IMR-90 (cell line): ENCODE measurements at regions not wholly inside any gene's neighbourhood (a gene's known extent, or its start where the extent isn't known, plus 50 kb on each side); places are given as distances from the start of the nearest gene placed in this dataset.

Source experiments
- ATAC-seq: fragments of 200-7000 bp; cut with Tn5 transposase; 2 replicates; pipeline ENCODE4 v1.9.1; 2020; ENCODE audit warnings: low read depth, mild to moderate bottlenecking, moderate library complexity
- BruUV-seq: library from RNA; stranded (reverse); fragments of 400-500 nt; replicated peaks from 2 replicates; lab custom pipeline; 2021; lab: Mats Ljungman, UMichigan
- CTCF ChIA-PET: fragments of 300-600 bp; formaldehyde crosslinking; extraction: SDS; loops from one replicate; lab custom pipeline; 2021; ENCODE audit warnings: antibody characterized with exemption; lab: Yijun Ruan, JAX
- POLR2A ChIA-PET: fragments of 300-600 bp; sonication (Branson Sonifier 250); formaldehyde crosslinking; loops from one replicate; lab custom pipeline; 2022; ENCODE audit warnings: antibody characterized with exemption; ENCODE audit not compliant: unreplicated experiment; lab: Charles Lee
- DNase-seq: peaks from one replicate; pipeline ENCODE4 v3.0.0; 2013
- H2AFZ ChIP-seq: replicated peaks from 2 replicates; pipeline ENCODE3; 2013; ENCODE audit warnings: low read length, mild to moderate bottlenecking; ENCODE audit not compliant: poor library complexity
- H2AK5ac ChIP-seq: 2 replicates; pipeline ENCODE4 v1.6.1; 2013; ENCODE audit warnings: low read depth, low read length, inconsistent platforms
- H2AK9ac ChIP-seq: replicated peaks from 2 replicates; pipeline ENCODE3; 2013; ENCODE audit warnings: mild to moderate bottlenecking, low read depth, low read length, moderate library complexity; ENCODE audit not compliant: poor library complexity
- H2BK120ac ChIP-seq: 2 replicates; pipeline ENCODE4 v1.6.1; 2013; ENCODE audit warnings: low read depth, low read length, inconsistent platforms
- H2BK15ac ChIP-seq: 3 replicates; pipeline ENCODE4 v1.6.1; 2013; ENCODE audit warnings: low read depth, low read length, inconsistent platforms
- H2BK20ac ChIP-seq: 2 replicates; pipeline ENCODE4 v1.6.1; 2013; ENCODE audit warnings: low read depth, mild to moderate bottlenecking, inconsistent platforms, low read length, moderate library complexity
- H2BK5ac ChIP-seq: 2 replicates; pipeline ENCODE4 v1.6.1; 2013; ENCODE audit warnings: mild to moderate bottlenecking, low read depth, low read length, inconsistent platforms; ENCODE audit not compliant: poor library complexity, severe bottlenecking
- H3K14ac ChIP-seq: replicated peaks from 2 replicates; pipeline ENCODE4 v1.6.1; 2013; ENCODE audit warnings: low read depth, low read length, inconsistent platforms
- H3K18ac ChIP-seq: 2 replicates; pipeline ENCODE4 v1.6.1; 2013; ENCODE audit warnings: low read depth, low read length, control low read depth
- H3K23ac ChIP-seq: 2 replicates; pipeline ENCODE4 v1.6.1; 2013; ENCODE audit warnings: low read depth, low read length, inconsistent platforms
- H3K27ac ChIP-seq: 2 replicates; pipeline ENCODE4 v1.5.1; 2013; ENCODE audit warnings: mild to moderate bottlenecking, control low read depth, low read length; ENCODE audit not compliant: insufficient read depth
- H3K27me3 ChIP-seq: 2 replicates; pipeline ENCODE4 v1.6.1; 2013; ENCODE audit warnings: low read length; ENCODE audit not compliant: control insufficient read depth, insufficient read depth
- H3K36me3 ChIP-seq: 2 replicates; pipeline ENCODE4 v1.6.1; 2013; ENCODE audit warnings: low read length, mixed read lengths; ENCODE audit not compliant: control insufficient read depth, insufficient read depth
- H3K4ac ChIP-seq: 2 replicates; pipeline ENCODE4 v1.6.1; 2013; ENCODE audit warnings: low read depth, low read length, inconsistent platforms
- H3K4me1 ChIP-seq: 2 replicates; pipeline ENCODE4 v1.6.1; 2013; ENCODE audit warnings: low read length, mixed read lengths; ENCODE audit not compliant: control insufficient read depth, insufficient read depth
- H3K4me2 ChIP-seq: 2 replicates; pipeline ENCODE4 v1.6.1; 2013; ENCODE audit warnings: low read depth, mild to moderate bottlenecking, control low read depth, low read length, moderate library complexity
- H3K4me3 ChIP-seq: 2 replicates; pipeline ENCODE4 v1.5.1; 2013; ENCODE audit warnings: low read depth, mild to moderate bottlenecking, control low read depth, low read length, moderate library complexity; ENCODE audit not compliant: insufficient read depth
- H3K56ac ChIP-seq: 2 replicates; pipeline ENCODE4 v1.6.1; 2013; ENCODE audit warnings: low read length, inconsistent platforms; ENCODE audit not compliant: insufficient read depth; ENCODE audit errors: extremely low read depth
- H3K79me1 ChIP-seq, 2 experiments: 2 replicates each; pipeline ENCODE4 v1.6.1; 2013; ENCODE audit warnings: low read length in 2 of 2, inconsistent platforms in 1 of 2, low read depth in 1 of 2
- H3K9ac ChIP-seq: 2 replicates; pipeline ENCODE4 v1.6.1; 2013; ENCODE audit warnings: low read depth, low read length, control low read depth
- H3K9me1 ChIP-seq: 2 replicates; pipeline ENCODE4 v1.6.1; 2013; ENCODE audit warnings: low read length, inconsistent platforms; ENCODE audit not compliant: insufficient read depth
- H3K9me3 ChIP-seq: 2 replicates; pipeline ENCODE4 v1.6.1; 2013; ENCODE audit warnings: low read length; ENCODE audit not compliant: control insufficient read depth, insufficient read depth
- H4K20me1 ChIP-seq: 2 replicates; pipeline ENCODE4 v1.6.1; 2013; ENCODE audit warnings: low read length, inconsistent platforms; ENCODE audit not compliant: insufficient read depth
- H4K5ac ChIP-seq: 2 replicates; pipeline ENCODE4 v1.6.1; 2013; ENCODE audit warnings: mild to moderate bottlenecking, low read depth, low read length, control low read depth
- H4K8ac ChIP-seq, 2 experiments: 2 replicates each; pipeline ENCODE4 v1.6.1; 2013; ENCODE audit warnings: low read depth in 2 of 2, low read length in 2 of 2, control low read depth in 1 of 2, inconsistent platforms in 1 of 2
- H4K91ac ChIP-seq: 2 replicates; pipeline ENCODE4 v1.6.1; 2013; ENCODE audit warnings: low read depth, low read length, inconsistent platforms; ENCODE audit not compliant: insufficient read depth
- ELK1 ChIP-seq: fragments of 150-350 bp; IDR thresholded peaks from 2 replicates; pipeline ENCODE4 v1.6.1; 2016; ENCODE audit warnings: low read depth, mild to moderate bottlenecking, low read length, moderate library complexity, borderline replicate concordance
- RAD21 ChIP-seq: IDR thresholded peaks from 2 replicates; pipeline ENCODE4 v1.6.1; 2012; ENCODE audit warnings: low read length, improper control_type of control experiment
- RCOR1 ChIP-seq: IDR thresholded peaks from 2 replicates; pipeline ENCODE4 v1.6.1; 2012; ENCODE audit warnings: mild to moderate bottlenecking, low read length, improper control_type of control experiment; ENCODE audit not compliant: insufficient replicate concordance
- RFX5 ChIP-seq: IDR thresholded peaks from 2 replicates; pipeline ENCODE4 v1.8.0; 2012; ENCODE audit warnings: low read depth, mild to moderate bottlenecking, low read length, moderate library complexity
- WGBS, 2 experiments: methylation state at CpG; one replicate each; pipeline versions ENCODE4 v1.1.5 to v1.1.7; 2013; ENCODE audit warnings: missing lambda C conversion rate in 2 of 2; ENCODE audit not compliant: insufficient read length in 1 of 2; ENCODE audit errors: extremely low coverage in 2 of 2; 5-methylcytosine and 5-hydroxymethylcytosine counted together
- dilution Hi-C: fragments of 300-500 bp; cut with HindIII; formaldehyde crosslinking; loops from one replicate; pipeline ENCODE4 v1.14.3; 2018; ENCODE audit warnings: low sequenced_read_pairs; ENCODE audit not compliant: unreplicated experiment
- in situ Hi-C: fragments of 300-500 bp; cut with MboI; formaldehyde crosslinking; loops from 3 replicates; pipeline ENCODE4 v1.14.3; 2019; ENCODE audit warnings: low sequenced_read_pairs, inconsistent platforms, mixed read lengths
- intact Hi-C: fragments of 100-400 bp; cut with micrococcal nuclease; formaldehyde crosslinking; loops from 2 replicates; pipeline ENCODE4 v1.10.0; 2022

DNA sequence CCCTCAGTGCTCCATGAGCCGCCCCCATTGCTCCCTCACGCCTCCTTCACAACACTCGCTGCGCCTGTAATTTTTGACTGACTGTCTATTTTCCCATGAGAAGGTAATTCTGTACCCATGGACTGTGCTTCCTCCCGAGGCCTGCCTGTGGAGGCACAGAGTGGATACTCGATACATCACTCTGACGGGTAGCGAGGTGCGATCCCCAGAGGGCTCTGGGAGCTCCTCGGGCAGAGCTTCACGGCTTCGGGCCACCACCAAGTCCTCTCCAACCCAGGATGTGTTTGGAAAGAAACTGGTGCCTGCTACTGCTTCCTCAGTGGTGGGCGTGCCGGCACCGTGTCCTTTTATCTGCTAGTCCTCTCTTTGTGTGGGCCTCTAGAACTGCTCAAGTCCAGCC lies 108.6 kb upstream of the DLG1 start:
- H3K27me3 ChIP-seq, result peaks cover 42% of the 10 kb centered on the region
- H4K5ac ChIP-seq, result no peak overlapping the region
- BruUV-seq, result no TSS peak
- in situ Hi-C loops (no loop called here), dilution Hi-C loops (no loop called here), intact Hi-C loops (no loop called here)
- H2AFZ ChIP-seq, result no peak overlapping the region
- 88% methylated on average over 8 of the region's 15 CpGs; no CpG with 5 or more reads in 1 of the 2 experiments for WGBS, 2 experiments
- no peak for DNase-seq
- no peak overlapping the region for H3K4me2 ChIP-seq
- H2AK5ac ChIP-seq, result no peak overlapping the region
- POLR2A ChIA-PET, result no interaction called here
- H3K4me1 ChIP-seq, result no peaks in the 10 kb centered on the region
- no peak overlapping the region for H3K9ac ChIP-seq
- no peaks in the 10 kb centered on the region for H3K36me3 ChIP-seq
- no peak overlapping the region for H3K56ac ChIP-seq
- no peak overlapping the region for H2BK15ac ChIP-seq
- no peak overlapping the region for H3K14ac ChIP-seq
- H3K27ac ChIP-seq, result no peak overlapping the region
- CTCF ChIA-PET, result no interaction called here
- no peak overlapping the region for H3K23ac ChIP-seq
- H4K8ac ChIP-seq, result no peak overlapping the region
- no peak overlapping the region for H4K91ac ChIP-seq
- no peak overlapping the region for H2BK120ac ChIP-seq
- no peaks in the 10 kb centered on the region for H4K20me1 ChIP-seq
- ATAC-seq, result no peak
- no peak overlapping the region for H2AK9ac ChIP-seq
- H2BK20ac ChIP-seq, result no peak overlapping the region
- no peak overlapping the region for H2BK5ac ChIP-seq
- no peak for TF ChIP-seq RAD21
- no peak for TF ChIP-seq RFX5
- TF ChIP-seq RCOR1, result no peak
- TF ChIP-seq ELK1, result no peak
- no peak overlapping the region for H3K4me3 ChIP-seq
- H3K9me1 ChIP-seq, result no peaks in the 10 kb centered on the region
- H3K18ac ChIP-seq, result no peak overlapping the region
- peaks cover 2% of the 10 kb centered on the region; the same call in 1 of the 2 replicates for H3K9me3 ChIP-seq
- no peaks in the 10 kb centered on the region for H3K79me1 ChIP-seq
- H3K4ac ChIP-seq, result no peak overlapping the region
